Naive thymus-derived CD8-positive, alpha-beta T cell (primary cell): ENCODE measurements at regions not wholly inside any gene's neighbourhood (a gene's known extent, or its start where the extent isn't known, plus 50 kb on each side); places are given as distances from the start of the nearest gene placed in this dataset.

Source experiments
- ATAC-seq, 2 donors: fragments of 150-1000 bp; cut with Tn5 transposase in 1 of 2; sonication (Bioruptor Pico), chemical (Tn5 transposase) in 1 of 2; 1 replicate in 1 of 2; 2 replicates in 1 of 2; pipeline ENCODE4 v1.10.0; 2021; ENCODE audit warnings: mild to moderate bottlenecking in 2 of 2, moderate library complexity in 2 of 2
- POLR2A ChIA-PET: fragments of 350-600 bp; sonication (Branson Sonifier 250); formaldehyde crosslinking; loops from one replicate; lab custom pipeline; 2021; ENCODE audit warnings: antibody characterized with exemption; lab: Charles Lee
- DNase-seq, 10 donors: peaks; one replicate each; pipeline versions ENCODE4 v3.0.0 to v3.0.0-alpha.2; 2020 to 2022
- H3K27ac Mint-ChIP-seq, 10 donors: one replicate each; pipeline ENCODE4 v1.8.0; 2020 to 2022; ENCODE audit warnings: mild to moderate bottlenecking in 10 of 10, mixed read lengths in 10 of 10, moderate library complexity in 4 of 10, inconsistent platforms in 1 of 10
- H3K27me3 Mint-ChIP-seq, 5 donors: one replicate each; pipeline ENCODE4 v1.8.0; 2021 to 2022; ENCODE audit warnings: mixed read lengths in 5 of 5
- H3K36me3 Mint-ChIP-seq, 3 donors: one replicate each; pipeline ENCODE4 v1.8.0; 2020 to 2022; ENCODE audit warnings: mixed read lengths in 3 of 3, mild to moderate bottlenecking in 2 of 3, inconsistent platforms in 1 of 3
- H3K4me1 Mint-ChIP-seq, 4 donors: one replicate each; pipeline ENCODE4 v1.8.0; 2021 to 2022; ENCODE audit warnings: mixed read lengths in 4 of 4
- H3K4me3 Mint-ChIP-seq, 10 donors: one replicate each; pipeline ENCODE4 v1.8.0; 2020 to 2022; ENCODE audit warnings: mild to moderate bottlenecking in 10 of 10, mixed read lengths in 10 of 10, moderate library complexity in 6 of 10, inconsistent platforms in 1 of 10
- H3K9me3 Mint-ChIP-seq, 9 donors: one replicate each; pipeline ENCODE4 v1.8.0; 2020 to 2022; ENCODE audit warnings: mixed read lengths in 9 of 9, mild to moderate bottlenecking in 3 of 9, inconsistent platforms in 1 of 9, moderate library complexity in 1 of 9

DNA sequence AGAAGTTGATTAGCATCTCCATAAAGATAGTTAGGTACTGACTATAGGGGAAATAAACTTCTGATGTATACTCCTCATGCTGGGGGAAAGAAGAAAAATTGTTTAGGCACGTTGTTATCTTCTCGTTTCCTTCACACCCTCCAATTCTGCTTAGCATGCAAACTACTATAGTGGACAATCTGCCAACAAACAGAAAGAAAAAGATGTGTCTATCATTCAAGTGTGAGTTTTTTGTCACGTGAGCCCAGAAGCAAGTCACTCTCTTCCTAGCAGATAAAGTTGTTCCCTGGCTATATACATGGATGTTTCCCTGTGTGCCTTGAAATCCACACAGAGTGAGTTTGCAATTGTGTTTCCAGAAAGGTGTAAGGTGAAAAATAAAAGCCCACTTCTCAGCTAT, 318.4 kb downstream of the CWC27 start:
- Mint-ChIP-seq H3K4me1 (peaks cover 0 to 2% (median 0%) of the 10 kb centered on the region in 4 donors), H3K27ac (no peak overlapping the region), H3K27me3 (peaks cover 2 to 13% (median 4%) of the 10 kb centered on the region in 5 donors), H3K36me3 (peaks cover 0 to 10% (median 2%) of the 10 kb centered on the region in 3 donors), H3K9me3 (no peaks in the 10 kb centered on the region), H3K4me3 (no peak overlapping the region)
- no peak for ATAC-seq
- no peak for DNase-seq
- POLR2A ChIA-PET = no interaction called here

- POLR2A ChIA-PET = no interaction called here
- DNase-seq (no peak), ATAC-seq (no peak)
- Mint-ChIP-seq H3K27ac (no peak overlapping the region), H3K27me3 (peaks cover 4 to 13% (median 9%) of the 10 kb centered on the region in 5 donors), H3K9me3 (no peaks in the 10 kb centered on the region), H3K4me1 (peaks cover 0 to 2% (median 0%) of the 10 kb centered on the region in 4 donors), H3K36me3 (peaks cover 0 to 10% (median 2%) of the 10 kb centered on the region in 3 donors), H3K4me3 (no peak overlapping the region)
These were observed 325.5 kb downstream of the CWC27 start for GRCh38 chr5:65094279-65094678.

DNA sequence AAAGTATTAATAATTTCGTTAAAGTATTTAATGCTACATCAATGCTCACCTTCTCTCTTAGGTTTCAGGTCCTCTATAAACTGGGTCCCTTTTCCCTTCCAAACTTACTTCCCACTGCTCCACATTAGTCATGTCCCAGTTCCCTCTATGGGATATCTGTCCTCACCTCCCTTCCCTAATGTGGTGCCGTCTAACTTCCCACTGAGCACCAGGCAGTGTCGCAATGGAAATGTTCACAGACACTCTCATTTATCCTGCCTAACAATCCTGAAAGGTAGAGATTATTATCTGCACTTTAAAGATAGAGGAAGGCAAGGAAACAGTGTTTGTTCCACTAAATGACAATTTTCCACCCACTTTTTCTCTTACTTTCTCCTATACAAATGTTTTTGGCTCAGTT, 329.7 kb downstream of the CWC27 start:
- peaks cover 12 to 27% (median 20%) of the 10 kb centered on the region in 4 donors for H3K4me1 Mint-ChIP-seq
- DNase-seq = no peak
- H3K9me3 Mint-ChIP-seq = no peaks in the 10 kb centered on the region
- H3K36me3 Mint-ChIP-seq = no peaks in the 10 kb centered on the region
- no peak for ATAC-seq
- no peak overlapping the region for H3K4me3 Mint-ChIP-seq
- POLR2A ChIA-PET = no interaction called here
- H3K27me3 Mint-ChIP-seq = no peaks in the 10 kb centered on the region
- H3K27ac Mint-ChIP-seq = no peak overlapping the region
